HG03460 (cell line): ENCODE measurements at regions not wholly inside any gene's neighbourhood (a gene's known extent, or its start where the extent isn't known, plus 50 kb on each side); places are given as distances from the start of the nearest gene placed in this dataset.

Source experiments
- ATAC-seq: cut with Tn5 transposase; IDR thresholded peaks from one replicate; pipeline ENCODE4 v1.9.1; 2021; ENCODE audit not compliant: unreplicated experiment

- no peak for ATAC-seq
Measured at GRCh38 chr2:107020392-107020791, 134.4 kb upstream of the ST6GAL2 start.

GRCh38 chr2:107024269-107024668 lies 138.3 kb upstream of the ST6GAL2 start:
- no peak for ATAC-seq

GRCh38 chr2:107025291-107025857 lies 139.4 kb upstream of the ST6GAL2 start:
- no peak for ATAC-seq

- ATAC-seq: no peak
Measured at GRCh38 chr2:107025869-107026380, 140.0 kb upstream of the ST6GAL2 start.

- no peak for ATAC-seq
Measured at GRCh38 chr2:107027205-107027604, 141.2 kb upstream of the ST6GAL2 start.

GRCh38 chr2:107027810-107028209 lies 141.8 kb upstream of the ST6GAL2 start:
- no peak for ATAC-seq

- no peak for ATAC-seq
Measured at GRCh38 chr2:107028661-107029060, 142.7 kb upstream of the ST6GAL2 start.

GRCh38 chr2:107036293-107036692 lies 150.3 kb upstream of the ST6GAL2 start:
- ATAC-seq: no peak

GRCh38 chr2:107062173-107062572 lies 176.2 kb upstream of the ST6GAL2 start:
- no peak for ATAC-seq

GRCh38 chr2:107062599-107063220 lies 176.7 kb upstream of the ST6GAL2 start:
- no peak for ATAC-seq

- no peak for ATAC-seq
Measured at GRCh38 chr2:107063228-107063627, 177.3 kb upstream of the ST6GAL2 start.

GRCh38 chr2:107064750-107065149 lies 178.8 kb upstream of the ST6GAL2 start:
- no peak for ATAC-seq

GRCh38 chr2:107068069-107068916 lies 182.3 kb upstream of the ST6GAL2 start:
- no peak for ATAC-seq

- no peak for ATAC-seq
Measured at GRCh38 chr2:107069890-107070289, 183.9 kb upstream of the ST6GAL2 start.

GRCh38 chr2:107072150-107072940 lies 186.4 kb upstream of the ST6GAL2 start:
- ATAC-seq: no peak

GRCh38 chr2:107078584-107078983 lies 192.6 kb upstream of the ST6GAL2 start:
- ATAC-seq: no peak

- no peak for ATAC-seq
Measured at GRCh38 chr2:107086497-107086896, 200.5 kb upstream of the ST6GAL2 start.

GRCh38 chr2:107088156-107088555 lies 202.2 kb upstream of the ST6GAL2 start:
- no peak for ATAC-seq

GRCh38 chr2:107091163-107091864 lies 205.3 kb upstream of the ST6GAL2 start:
- ATAC-seq: no peak

- no peak for ATAC-seq
Measured at GRCh38 chr2:107093426-107093957, 207.5 kb upstream of the ST6GAL2 start.
